HG03066 (cell line): ENCODE measurements at regions not wholly inside any gene's neighbourhood (a gene's known extent, or its start where the extent isn't known, plus 50 kb on each side); places are given as distances from the start of the nearest gene placed in this dataset.
A peak's percentile ranks its signal among the peaks of the same experiment; 100 is the strongest.

Experiments
- ATAC-seq: cut with Tn5 transposase; IDR thresholded peaks from one replicate; pipeline ENCODE4 v1.9.1; 2021; ENCODE audit warnings: low read depth; ENCODE audit not compliant: unreplicated experiment

DNA sequence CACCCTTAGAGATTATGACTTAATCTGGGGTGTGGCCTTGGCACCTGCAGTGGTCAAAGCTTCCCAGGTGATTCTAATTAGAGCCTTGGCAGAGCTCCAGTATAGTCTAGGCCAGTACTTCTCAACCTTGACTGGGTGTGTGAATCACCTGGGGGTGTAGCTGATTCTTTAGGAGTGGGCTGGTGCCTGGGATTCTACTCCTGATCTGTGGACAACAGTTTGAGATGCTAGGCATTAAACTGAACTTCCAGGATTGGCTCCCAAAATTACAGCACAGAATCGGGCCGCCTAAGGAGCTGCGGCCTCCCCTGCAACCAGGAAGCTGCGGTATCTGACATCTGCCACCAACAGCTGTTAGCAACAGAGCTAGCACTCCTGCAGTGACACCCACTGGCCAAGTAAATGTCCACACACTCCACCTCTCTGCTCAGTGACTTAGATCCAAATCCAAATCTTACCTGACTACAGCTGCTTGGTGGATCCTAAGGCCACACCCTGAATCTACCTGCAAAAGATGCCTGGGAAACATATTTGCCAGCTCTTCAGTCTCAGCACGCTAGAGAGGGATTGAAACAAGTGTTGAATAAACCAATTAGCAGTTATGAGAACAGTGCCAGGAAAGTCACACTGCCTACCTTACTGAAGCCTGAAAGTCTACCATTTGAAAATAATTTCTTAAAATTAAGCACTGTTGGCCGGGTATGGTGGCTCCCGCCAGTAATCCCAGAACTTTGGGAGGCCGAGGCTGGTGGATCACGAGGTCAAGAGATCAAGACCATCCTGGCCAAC, 126.7 kb downstream of the UNC5CL start:
- peak; percentile 97 for ATAC-seq

DNA sequence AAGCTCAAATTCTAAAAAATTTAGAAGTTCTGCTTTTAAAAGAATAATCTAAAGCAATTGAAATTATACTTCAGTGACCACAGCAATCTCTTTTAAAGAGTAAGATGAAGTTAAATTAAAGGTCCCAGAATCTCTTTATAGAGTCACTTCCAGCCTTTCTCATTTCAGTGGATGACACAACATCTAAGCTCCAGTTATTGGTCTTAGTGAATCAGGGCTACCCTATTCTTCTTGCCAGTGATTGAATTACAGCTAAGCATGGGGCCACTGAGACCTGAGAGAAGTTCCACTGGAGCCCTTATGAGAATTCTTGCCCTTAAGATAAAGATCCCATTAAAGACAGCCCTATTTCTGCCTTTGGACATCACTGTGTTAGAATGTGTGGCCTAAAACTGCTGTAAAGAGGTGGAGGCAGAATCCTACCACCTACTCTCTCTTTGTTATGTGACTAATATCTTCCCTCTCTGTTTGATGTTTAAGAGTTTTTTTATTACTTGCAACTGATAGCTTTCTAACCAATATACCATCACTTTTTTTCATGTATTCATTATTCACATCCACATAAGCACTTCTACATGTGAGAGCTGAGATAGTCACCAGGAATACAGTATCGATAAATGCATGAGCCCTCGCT, 128.6 kb downstream of the UNC5CL start:
- ATAC-seq: no peak

DNA sequence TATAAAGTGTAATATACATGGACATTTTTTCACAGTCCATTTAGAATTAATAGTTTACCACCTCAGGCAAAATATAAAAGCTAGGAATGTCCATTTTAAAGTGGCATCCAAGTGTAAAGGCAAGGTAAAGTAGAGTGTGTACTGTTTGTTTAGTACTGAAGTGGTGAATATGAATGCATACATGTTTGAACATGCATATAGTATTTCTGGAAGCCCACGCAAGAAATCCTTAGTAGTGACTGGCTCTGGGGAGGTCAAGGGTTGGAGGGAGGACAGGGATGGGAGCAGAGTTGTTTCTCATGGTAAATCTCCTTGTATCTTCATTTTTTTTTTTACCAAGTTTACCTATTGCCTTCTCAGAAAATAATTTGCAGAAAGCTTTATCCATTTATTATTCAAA, 129.2 kb downstream of the UNC5CL start:
- ATAC-seq: no peak

- no peak for ATAC-seq
These were observed 131.8 kb downstream of the UNC5CL start for GRCh38 chr6:40907198-40907701.

- ATAC-seq: no peak
These were observed 132.3 kb downstream of the UNC5CL start for GRCh38 chr6:40906759-40907158.

GRCh38 chr6:40904583-40905194, 134.3 kb downstream of the UNC5CL start:
- ATAC-seq: no peak

DNA sequence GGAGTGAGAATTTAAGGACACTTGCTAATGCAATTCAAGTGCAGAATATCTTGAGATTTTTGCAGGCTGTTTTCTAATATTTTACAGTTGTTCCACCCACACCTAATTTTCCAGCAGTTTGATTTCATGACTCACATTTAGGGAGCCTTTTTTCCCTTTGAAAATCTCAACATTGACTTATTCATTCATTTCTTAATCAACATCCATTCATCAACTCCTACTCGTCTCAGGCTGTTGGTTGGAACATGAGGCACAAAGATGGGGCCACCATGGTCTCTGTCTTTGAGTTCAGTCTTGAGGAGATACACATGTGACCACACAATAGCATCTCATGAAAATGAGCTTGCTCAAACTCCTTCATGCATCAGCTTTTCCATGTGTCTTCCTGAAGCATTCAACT, 135.6 kb downstream of the UNC5CL start:
- ATAC-seq: no peak

GRCh38 chr6:40901322-40902055, 137.5 kb downstream of the UNC5CL start:
- ATAC-seq: no peak

DNA sequence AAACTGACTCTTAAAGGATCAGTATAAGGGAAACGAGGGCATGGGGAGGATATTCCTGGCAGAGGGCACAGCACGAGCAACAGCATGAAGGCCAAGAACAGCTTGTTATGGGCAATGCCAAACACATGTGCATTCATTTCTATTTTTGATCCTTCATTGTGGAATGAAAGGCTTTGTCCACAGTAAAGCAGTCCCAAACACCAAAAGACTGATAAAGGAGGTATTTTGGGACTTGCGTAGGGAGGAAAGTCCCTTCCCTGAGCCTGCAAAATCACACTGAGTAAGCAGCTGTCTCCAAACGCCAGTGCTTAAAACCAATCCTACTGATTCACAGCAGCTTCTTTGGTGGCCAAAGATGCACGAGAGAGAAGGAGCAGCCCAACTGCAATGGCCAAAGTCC, 138.2 kb downstream of the UNC5CL start:
- ATAC-seq: no peak

GRCh38 chr6:40899684-40900155, 139.3 kb downstream of the UNC5CL start:
- no peak for ATAC-seq

DNA sequence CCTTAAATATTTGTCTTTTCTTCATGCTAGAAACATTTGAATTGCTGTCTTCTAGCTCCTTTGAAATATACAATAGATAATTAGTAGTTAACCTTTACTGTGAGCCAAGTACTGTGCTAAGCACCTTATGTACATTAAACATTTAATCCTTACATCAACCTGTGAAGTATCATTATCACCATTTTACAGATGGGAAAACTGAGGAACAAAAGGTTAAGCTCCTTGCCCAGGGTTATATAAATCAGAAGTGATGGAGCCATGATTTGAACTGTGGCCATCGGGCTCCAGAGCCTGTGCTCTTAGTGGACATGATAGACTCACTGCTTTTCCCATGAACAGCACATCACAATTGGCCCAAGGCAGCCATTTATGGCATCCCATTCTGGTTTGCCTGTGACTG, 140.9 kb downstream of the UNC5CL start:
- no peak for ATAC-seq

DNA sequence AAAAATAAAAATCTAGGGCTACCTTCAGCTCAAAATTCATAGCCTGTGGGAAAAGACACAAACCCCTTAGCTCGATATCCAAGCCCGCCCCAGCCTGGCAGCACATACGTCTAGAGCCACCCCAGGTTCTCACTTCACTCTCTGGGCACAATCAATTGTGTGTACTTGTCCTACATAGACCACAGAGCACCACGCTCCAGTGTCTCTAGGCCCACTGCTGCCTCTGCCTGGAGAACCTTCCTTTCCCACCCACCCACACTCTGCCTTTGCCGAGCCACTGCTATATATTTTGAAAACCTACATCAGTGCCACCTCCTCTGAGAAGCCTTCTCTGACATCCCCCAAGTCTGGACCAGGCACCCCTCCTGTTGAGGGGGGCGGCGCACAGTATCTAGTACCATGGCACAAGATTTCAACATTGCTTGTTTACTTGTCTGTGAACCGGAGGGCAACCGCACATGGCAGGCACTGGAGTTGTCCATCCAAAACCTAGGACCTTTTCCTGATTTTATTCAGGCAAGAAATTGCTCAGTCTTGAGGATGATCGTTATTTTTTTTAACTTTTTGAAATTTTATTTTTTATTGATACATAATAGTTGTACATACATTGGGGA, 141.5 kb downstream of the UNC5CL start:
- no peak for ATAC-seq

- no peak for ATAC-seq
These were observed 142.3 kb downstream of the UNC5CL start for GRCh38 chr6:40896696-40897095.

DNA sequence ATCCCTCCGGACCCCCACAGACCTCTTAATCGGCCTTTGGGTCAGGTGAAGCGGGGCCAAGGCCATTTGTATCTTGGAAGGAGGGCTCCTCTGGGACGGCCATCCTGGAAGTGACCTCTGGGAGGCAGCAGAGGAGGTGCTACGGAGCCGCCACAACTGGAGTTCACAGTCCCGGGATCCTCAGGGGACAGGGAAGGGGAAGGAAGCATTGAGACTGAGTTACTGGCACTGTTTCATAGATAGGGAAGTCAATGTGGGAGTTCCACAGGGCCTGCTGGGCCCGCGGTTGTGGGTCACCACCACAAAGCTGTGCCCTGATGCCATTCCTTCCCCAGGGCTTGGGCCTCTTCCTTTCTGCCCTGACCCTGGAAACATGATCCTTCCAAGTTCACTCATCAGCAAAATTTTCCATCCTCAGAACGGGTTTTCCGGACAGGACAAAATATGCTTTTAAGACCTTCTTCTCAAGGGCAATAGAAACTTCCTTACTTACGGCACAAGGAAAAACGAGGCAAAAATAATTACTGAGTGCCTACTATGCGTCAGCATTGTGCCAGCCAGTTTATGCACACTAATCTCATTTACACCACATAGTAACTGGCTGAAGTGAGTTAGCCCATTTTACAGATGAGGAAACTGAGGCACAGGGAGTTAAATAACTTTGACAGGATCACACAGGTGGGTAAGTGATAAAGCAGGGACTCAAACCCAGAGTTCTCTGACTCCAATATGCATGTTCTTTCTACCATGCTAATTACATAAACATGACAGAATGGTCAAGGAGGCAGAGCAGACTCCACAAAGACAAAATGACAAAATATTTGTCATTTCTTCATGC, 143.8 kb downstream of the UNC5CL start:
- no peak for ATAC-seq

- no peak for ATAC-seq
These were observed 146.0 kb downstream of the UNC5CL start for GRCh38 chr6:40893021-40893420.

DNA sequence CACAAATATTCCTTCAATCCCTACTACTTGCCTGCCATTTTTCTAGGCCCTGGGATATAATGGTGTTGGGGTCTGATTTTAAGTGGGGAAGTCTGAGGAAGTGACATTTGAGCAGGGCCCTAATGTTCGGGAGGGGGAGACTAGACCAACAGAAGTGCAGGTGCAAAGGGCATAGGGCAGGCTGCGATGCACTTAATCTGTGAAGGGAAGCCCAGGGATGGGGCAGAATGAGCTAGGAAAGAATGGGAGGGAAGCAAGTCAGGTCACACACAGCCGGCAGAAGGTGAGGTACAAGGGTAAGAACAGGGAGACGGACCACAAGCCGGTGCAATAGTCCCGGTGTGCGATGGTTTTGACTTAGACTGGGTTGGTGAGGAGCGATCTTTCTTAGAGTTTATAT, 146.8 kb downstream of the UNC5CL start:
- ATAC-seq: no peak

DNA sequence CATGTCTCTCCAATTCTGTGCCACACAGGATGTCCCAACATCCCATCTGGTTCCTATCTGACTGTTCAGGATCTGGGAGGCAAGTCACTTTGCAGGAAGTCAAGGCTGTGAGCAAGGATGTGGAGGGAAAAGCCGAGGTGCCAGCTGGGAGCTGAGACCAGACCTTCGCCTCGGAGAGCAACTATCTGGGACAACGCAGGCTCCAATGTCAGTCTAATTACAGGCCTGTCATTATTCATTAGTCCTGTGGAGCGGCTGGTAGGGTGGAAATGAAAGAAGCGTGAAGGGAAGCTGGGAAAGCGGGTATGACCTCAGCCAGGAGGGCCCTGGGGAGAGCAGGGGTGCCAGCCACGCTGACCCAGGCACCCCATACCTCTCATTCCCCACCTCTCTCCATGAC, 147.3 kb downstream of the UNC5CL start:
- ATAC-seq: no peak

DNA sequence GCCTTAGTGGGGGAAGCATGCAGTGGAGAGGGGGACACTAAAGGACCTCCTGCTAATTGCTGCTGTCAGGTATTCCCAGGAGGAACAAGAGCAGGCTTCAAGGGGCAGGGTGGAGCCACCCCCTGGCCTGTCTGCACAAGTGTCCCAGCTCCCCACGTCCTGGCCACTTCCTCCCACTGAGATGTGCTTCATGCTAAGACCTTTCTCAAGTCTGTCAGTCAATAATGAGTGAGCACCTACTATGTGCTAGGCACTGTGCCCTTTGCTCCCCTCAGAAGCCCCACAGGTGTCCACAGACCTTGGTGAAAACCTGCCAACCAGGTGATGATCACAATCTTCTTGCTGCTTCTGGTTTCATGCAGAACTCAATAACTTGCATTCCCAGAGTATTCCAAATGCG, 147.9 kb downstream of the UNC5CL start:
- no peak for ATAC-seq

DNA sequence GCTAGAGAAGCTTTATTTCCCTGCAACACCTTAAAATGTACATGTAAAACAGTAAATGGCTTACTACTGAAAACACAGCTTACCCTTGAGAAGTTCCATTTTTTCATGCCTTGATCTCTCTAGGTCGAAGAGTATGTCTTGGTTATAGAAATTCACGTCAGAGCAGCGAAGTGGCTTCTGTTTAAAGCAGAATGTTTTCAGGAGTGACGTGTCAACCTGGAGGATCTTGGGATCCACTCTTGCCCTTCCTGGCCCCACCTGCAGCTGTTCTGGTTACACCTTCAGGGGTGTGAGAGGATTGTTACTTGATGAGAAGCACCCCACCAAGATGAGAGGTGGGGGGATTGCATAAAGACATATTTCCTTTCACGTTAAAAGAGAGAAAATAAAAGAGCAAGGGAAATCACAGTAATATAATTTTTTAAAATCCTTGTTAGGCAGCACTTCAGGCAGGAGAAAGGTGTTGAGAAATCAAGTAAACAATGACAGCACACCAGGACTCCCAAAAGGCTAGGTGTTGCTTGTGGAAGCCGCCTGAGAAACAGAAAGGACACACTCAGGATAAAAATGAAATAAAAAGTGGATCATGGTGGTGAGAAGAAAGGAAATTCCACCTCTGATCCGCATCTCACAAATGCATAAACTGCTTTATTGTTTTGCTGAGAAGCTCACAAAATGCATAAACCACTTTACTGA, 149.7 kb downstream of the UNC5CL start:
- ATAC-seq: no peak
